K562 (cell line): ENCODE measurements at regions not wholly inside any gene's neighbourhood (a gene's known extent, or its start where the extent isn't known, plus 50 kb on each side); places are given as distances from the start of the nearest gene placed in this dataset.

Source experiments
- ATAC-seq: fragments of 200-7000 bp; cut with Tn5 transposase; 3 replicates; pipeline ENCODE4 v1.9.1; 2020; ENCODE audit warnings: moderate library complexity
- BruUV-seq: library from RNA; stranded (reverse); fragments of 400-500 nt; replicated peaks from 2 replicates; lab custom pipeline; 2021; lab: Mats Ljungman, UMichigan
- CTCF ChIA-PET: fragments of 300-600 bp; formaldehyde crosslinking; extraction: SDS; loops from one replicate; lab custom pipeline; 2021; ENCODE audit warnings: low intra/inter-chr PET ratio; lab: Yijun Ruan, JAX
- POLR2A ChIA-PET: fragments of 300-600, 350-650 bp; sonication (Branson Sonifier 250); formaldehyde crosslinking; extraction: SDS; loops from one replicate; lab custom pipeline; 2021; ENCODE audit warnings: antibody characterized with exemption, inconsistent platforms; lab: Yijun Ruan, JAX
- DNase-seq, 4 experiments: peaks; one replicate each; pipeline versions ENCODE4 v3.0.0 to v3.0.0-alpha.2; 2011 to 2018; ENCODE audit warnings: low spot score in 3 of 4, mixed read lengths in 3 of 4; ENCODE audit errors: extremely low read depth in 1 of 4
- FAIRE-seq: peaks from 2 replicates; lab custom pipeline; 2011; peaks lifted over from hg19 to GRCh38; lab: Jason Lieb, UNC
- H2AFZ ChIP-seq: 2 replicates; pipeline ENCODE4 v1.6.0; 2011; ENCODE audit warnings: low read depth, low read length, control low read depth, inconsistent platforms
- H3K27ac ChIP-seq: fragments of 200-600 bp; 3 replicates; pipeline ENCODE4 v1.8.0; 2011; ENCODE audit warnings: low read depth, mild to moderate bottlenecking, control low read depth, inconsistent platforms, low read length, moderate library complexity, mixed read lengths; ENCODE audit errors: extremely low read depth
- H3K27me3 ChIP-seq, 2 experiments: fragments of 300-600 bp in 1 of 2; 2 replicates in 1 of 2; 3 replicates in 1 of 2; pipeline versions ENCODE4 v1.6.0 to v1.8.0; 2011; ENCODE audit warnings: inconsistent platforms in 2 of 2, low read length in 2 of 2, mild to moderate bottlenecking in 1 of 2, mixed read lengths in 1 of 2, moderate library complexity in 1 of 2; ENCODE audit not compliant: control insufficient read depth in 2 of 2, insufficient read depth in 2 of 2
- H3K36me3 ChIP-seq: fragments of 300-600 bp; 3 replicates; pipeline ENCODE4 v1.8.0; 2011; ENCODE audit warnings: mild to moderate bottlenecking, low read length, inconsistent platforms; ENCODE audit not compliant: control insufficient read depth, insufficient read depth
- H3K4me1 ChIP-seq, 2 experiments: fragments of 200-600 bp in 1 of 2; replicated peaks in 1 of 2; 2 replicates in 1 of 2; 3 replicates in 1 of 2; pipeline versions ENCODE4 v1.5.1 to v1.8.0; 2011; ENCODE audit warnings: inconsistent platforms in 2 of 2, low read length in 2 of 2, mild to moderate bottlenecking in 1 of 2, mixed read lengths in 1 of 2, moderate library complexity in 1 of 2; ENCODE audit not compliant: control insufficient read depth in 2 of 2, insufficient read depth in 2 of 2
- H3K4me2 ChIP-seq: 2 replicates; pipeline ENCODE4 v1.6.1; 2011; ENCODE audit warnings: low read length, control low read depth, inconsistent platforms, mixed read lengths; ENCODE audit not compliant: insufficient read depth
- H3K4me3 ChIP-seq: fragments of 200-600 bp; sonication (generic), shearing (Covaris generic); 2 replicates; pipeline ENCODE4 v1.5.1; 2016; ENCODE audit warnings: control low read depth, inconsistent platforms
- H3K79me2 ChIP-seq: fragments of 200-600 bp; 3 replicates; pipeline ENCODE4 v1.8.0; 2011; ENCODE audit warnings: low read length, inconsistent platforms; ENCODE audit not compliant: control insufficient read depth, insufficient read depth
- H3K9ac ChIP-seq, 2 experiments: 2 replicates each; pipeline versions ENCODE4 v1.6.0 to v1.6.1; 2011; ENCODE audit warnings: low read depth in 2 of 2, low read length in 2 of 2, control low read depth in 1 of 2, inconsistent platforms in 1 of 2, mild to moderate bottlenecking in 1 of 2, mixed read lengths in 1 of 2; ENCODE audit not compliant: insufficient read depth in 1 of 2
- H3K9me1 ChIP-seq: one replicate; pipeline ENCODE4 v1.6.0; 2011; ENCODE audit warnings: inconsistent platforms, mild to moderate bottlenecking, low read length, moderate library complexity; ENCODE audit not compliant: control insufficient read depth, insufficient read depth
- H3K9me3 ChIP-seq: replicated peaks from 2 replicates; pipeline ENCODE4 v1.5.1; 2011; ENCODE audit warnings: low read depth, low read length, inconsistent platforms; ENCODE audit not compliant: control insufficient read depth, insufficient read depth
- H4K20me1 ChIP-seq: replicated peaks from 2 replicates; pipeline ENCODE4 v1.6.1; 2011; ENCODE audit warnings: low read length, inconsistent platforms, mixed read lengths; ENCODE audit not compliant: control insufficient read depth, insufficient read depth
- DACH1 ChIP-seq: fragments of 450-650 bp; IDR thresholded peaks from 2 replicates; pipeline ENCODE4 v1.6.1; 2018; ENCODE audit not compliant: partially characterized antibody
- L3MBTL2 ChIP-seq: fragments of 450-650 bp; IDR thresholded peaks from 2 replicates; pipeline ENCODE4 v1.6.1; 2016; ENCODE audit warnings: mild to moderate bottlenecking, moderate library complexity
- NCOA4 ChIP-seq: fragments of 450-650 bp; IDR thresholded peaks from 2 replicates; pipeline ENCODE4 v1.6.1; 2018; ENCODE audit warnings: mild to moderate bottlenecking; ENCODE audit not compliant: partially characterized antibody
- RBM14 ChIP-seq: fragments of 200-400 bp; formaldehyde crosslinking; IDR thresholded peaks from 2 replicates; pipeline ENCODE4 v1.6.1; 2018; ENCODE audit warnings: low read depth, mild to moderate bottlenecking, low read length, moderate library complexity, borderline replicate concordance; ENCODE audit not compliant: insufficient read depth
- RBM34 ChIP-seq: fragments of 200-400 bp; formaldehyde crosslinking; IDR thresholded peaks from 2 replicates; pipeline ENCODE4 v1.6.1; 2018; ENCODE audit warnings: low read length, borderline replicate concordance; ENCODE audit not compliant: insufficient read depth
- ZNF121 ChIP-seq: sonication (generic); formaldehyde crosslinking; conservative IDR thresholded peaks from 2 replicates; pipeline ENCODE4 v1.8.0; 2022; ENCODE audit warnings: missing genetic modification reagents
- ZNF165 ChIP-seq: fragments of 250-450 bp; sonication (Bioruptor Pico); IDR thresholded peaks from 2 replicates; pipeline ENCODE4 v1.4.0; 2020; ENCODE audit warnings: borderline replicate concordance
- ZNF224 ChIP-seq: sonication (generic); formaldehyde crosslinking; IDR thresholded peaks from 2 replicates; pipeline ENCODE4 v1.8.0; 2022; ENCODE audit warnings: mild to moderate bottlenecking, missing genetic modification reagents
- ZNF347 ChIP-seq: fragments of 450-650 bp; formaldehyde crosslinking; IDR thresholded peaks from 2 replicates; pipeline ENCODE4 v1.4.0; 2020; ENCODE audit warnings: low read depth, mild to moderate bottlenecking, moderate library complexity
- ZNF444 ChIP-seq: fragments of 250-450 bp; sonication (Bioruptor Pico); IDR thresholded peaks from 2 replicates; pipeline ENCODE4 v1.4.0; 2020; ENCODE audit warnings: mild to moderate bottlenecking, moderate library complexity
- ZNF764 ChIP-seq: fragments of 250-450 bp; sonication (Bioruptor Pico); IDR thresholded peaks from 2 replicates; pipeline ENCODE4 v1.4.0; 2020; ENCODE audit warnings: low read depth, mild to moderate bottlenecking, moderate library complexity
- WGBS: fragments of 100-300 bp; shearing (Covaris generic); methylation state at CpG from one replicate; pipeline ENCODE4 v1.1.6; 2016; ENCODE audit warnings: low coverage, mixed read lengths; ENCODE audit not compliant: insufficient coverage; ENCODE audit errors: missing lambda C conversion rate; 5-methylcytosine and 5-hydroxymethylcytosine counted together
- in situ Hi-C: fragments of 300-500 bp; cut with MboI; formaldehyde crosslinking; loops from 4 replicates; pipeline ENCODE4 v1.15.0; 2018; ENCODE audit warnings: inconsistent platforms, mixed read lengths
- intact Hi-C: fragments of 100-400 bp; cut with micrococcal nuclease; formaldehyde crosslinking; loops from 2 replicates; pipeline ENCODE4 v1.14.2; 2022
- TF ChIP-seq, protein P1 (sequence below): fragments of 200-800 bp; sonication (Bioruptor generic); IDR thresholded peaks from 2 replicates; pipeline ENCODE4 v1.6.1; 2017; ENCODE audit warnings: missing genetic modification characterization, missing compliant biosample characterization
- TF ChIP-seq, protein P2 (sequence below): IDR thresholded peaks from 3 replicates; pipeline ENCODE4 v1.6.1; 2011; ENCODE audit warnings: borderline replicate concordance, mild to moderate bottlenecking; ENCODE audit not compliant: insufficient read length, insufficient read depth

DNA sequence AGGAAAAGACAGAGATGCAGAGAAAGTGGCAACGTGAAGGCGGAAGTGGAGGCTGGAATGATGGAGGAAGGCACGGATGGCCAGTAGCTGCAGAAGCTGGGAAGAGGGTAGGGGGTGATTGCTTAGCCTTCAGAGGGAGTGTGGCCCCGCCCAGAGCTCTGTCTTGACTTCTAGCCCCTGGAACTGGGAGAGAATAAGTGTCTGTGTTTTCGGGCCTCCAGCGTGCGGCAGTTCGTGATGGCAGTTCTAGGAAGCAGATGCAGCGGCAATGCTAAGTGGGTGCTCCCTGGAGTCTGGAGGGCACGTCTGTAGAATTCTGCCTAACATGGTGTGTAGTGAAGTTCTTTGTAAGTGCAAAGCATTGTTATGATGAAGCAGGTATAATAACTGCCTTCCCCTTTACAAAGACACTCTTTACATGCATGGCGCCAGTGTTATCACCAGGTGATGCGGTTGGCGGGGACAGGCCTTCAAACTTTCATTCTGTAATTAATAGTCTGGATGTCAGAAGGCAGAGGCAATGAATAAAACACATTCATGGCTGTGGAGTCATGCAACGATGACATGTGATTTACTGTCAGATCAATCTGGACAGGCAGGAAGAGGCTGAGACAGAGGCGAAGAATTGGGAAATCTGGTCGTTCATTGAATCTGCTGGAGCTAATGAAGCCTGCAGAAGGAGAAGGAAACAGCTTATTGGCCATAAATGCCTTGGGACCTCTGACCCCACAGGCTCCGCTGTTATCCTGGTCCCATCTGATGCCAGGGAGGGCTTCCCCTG lies 228.6 kb downstream of the GLRX3 start (continued):
- TF ChIP-seq DACH1, result no peak
- no peak for TF ChIP-seq ZNF444
- TF ChIP-seq NCOA4, result no peak

DNA sequence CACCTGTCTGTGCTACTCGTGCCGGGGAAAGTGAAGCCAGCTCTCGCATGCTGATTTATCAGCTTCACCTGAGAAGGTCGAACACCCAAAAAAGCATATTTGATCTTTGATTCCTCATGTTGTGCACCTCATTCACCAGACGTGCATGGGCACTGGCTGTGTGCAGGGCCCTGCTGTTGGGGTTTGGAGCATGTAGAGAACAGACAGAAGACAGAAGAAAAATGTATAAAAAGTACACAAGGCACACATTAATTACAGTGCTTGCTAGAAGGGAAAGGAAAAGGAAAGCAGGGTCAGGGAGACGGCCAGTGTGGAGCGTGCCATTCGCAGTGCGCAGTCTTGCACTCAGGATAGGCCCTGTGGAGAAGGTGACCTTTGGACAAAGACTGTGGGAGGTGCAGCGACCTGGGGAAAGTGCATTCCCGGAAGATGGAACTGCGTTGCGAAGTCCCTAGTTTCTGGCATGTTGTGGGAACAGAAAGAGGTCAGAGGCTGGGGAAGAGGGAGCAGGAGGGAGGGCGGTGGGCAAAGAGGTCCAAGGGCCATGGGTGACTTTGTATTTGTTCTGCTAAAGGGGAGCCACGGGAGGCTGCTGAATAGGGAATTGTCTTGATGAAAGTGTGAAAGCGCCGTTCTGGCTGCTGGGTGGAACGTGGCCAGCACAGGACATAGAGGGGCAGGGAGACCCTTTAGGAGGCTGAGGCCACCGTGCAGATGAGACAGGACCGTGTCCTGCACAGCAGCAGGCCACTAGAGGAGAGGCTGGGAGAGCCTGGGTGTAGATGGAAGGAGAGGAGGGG lies 232.8 kb downstream of the GLRX3 start:
- Histone ChIP-seq H3K4me3 (no peak overlapping the region), H3K27ac (no peak overlapping the region), H3K79me2 (no peaks in the 10 kb centered on the region), H3K9ac (no peak overlapping the region), H3K4me2 (no peak overlapping the region), H3K9me1 (no peaks in the 10 kb centered on the region), H3K36me3 (no peaks in the 10 kb centered on the region), H3K4me1 (no peaks in the 10 kb centered on the region), H2AFZ (no peak overlapping the region), H4K20me1 (no peaks in the 10 kb centered on the region), H3K9me3 (no peaks in the 10 kb centered on the region), H3K27me3 (peaks cover 0 to 21% of the 10 kb centered on the region in 2 experiments; a peak in 1 of 5 replicates)
- FAIRE-seq (no peak), ATAC-seq (no peak), DNase-seq (no peak)
- intact Hi-C loops, result no loop called here
- in situ Hi-C loops, result no loop called here
- TF ChIP-seq RBM14 (no peak), ZNF121 (no peak), ZNF224 (CRISPR knock-in tag) (no peak), ZNF347 (CRISPR knock-in tag) (no peak), RBM34 (no peak), ZNF165 (CRISPR knock-in tag) (no peak), L3MBTL2 (no peak), ZNF764 (CRISPR knock-in tag) (no peak)
- TF ChIP-seq, protein P1, sequence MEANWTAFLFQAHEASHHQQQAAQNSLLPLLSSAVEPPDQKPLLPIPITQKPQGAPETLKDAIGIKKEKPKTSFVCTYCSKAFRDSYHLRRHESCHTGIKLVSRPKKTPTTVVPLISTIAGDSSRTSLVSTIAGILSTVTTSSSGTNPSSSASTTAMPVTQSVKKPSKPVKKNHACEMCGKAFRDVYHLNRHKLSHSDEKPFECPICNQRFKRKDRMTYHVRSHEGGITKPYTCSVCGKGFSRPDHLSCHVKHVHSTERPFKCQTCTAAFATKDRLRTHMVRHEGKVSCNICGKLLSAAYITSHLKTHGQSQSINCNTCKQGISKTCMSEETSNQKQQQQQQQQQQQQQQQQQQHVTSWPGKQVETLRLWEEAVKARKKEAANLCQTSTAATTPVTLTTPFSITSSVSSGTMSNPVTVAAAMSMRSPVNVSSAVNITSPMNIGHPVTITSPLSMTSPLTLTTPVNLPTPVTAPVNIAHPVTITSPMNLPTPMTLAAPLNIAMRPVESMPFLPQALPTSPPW, result no peak
- TF ChIP-seq, protein P2, sequence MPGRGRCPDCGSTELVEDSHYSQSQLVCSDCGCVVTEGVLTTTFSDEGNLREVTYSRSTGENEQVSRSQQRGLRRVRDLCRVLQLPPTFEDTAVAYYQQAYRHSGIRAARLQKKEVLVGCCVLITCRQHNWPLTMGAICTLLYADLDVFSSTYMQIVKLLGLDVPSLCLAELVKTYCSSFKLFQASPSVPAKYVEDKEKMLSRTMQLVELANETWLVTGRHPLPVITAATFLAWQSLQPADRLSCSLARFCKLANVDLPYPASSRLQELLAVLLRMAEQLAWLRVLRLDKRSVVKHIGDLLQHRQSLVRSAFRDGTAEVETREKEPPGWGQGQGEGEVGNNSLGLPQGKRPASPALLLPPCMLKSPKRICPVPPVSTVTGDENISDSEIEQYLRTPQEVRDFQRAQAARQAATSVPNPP, result no peak
- ChIA-PET CTCF (no interaction called here), POLR2A (no interaction called here)
- WGBS, result 0% methylated on average over 12 of the region's 20 CpGs
- no TSS peak for BruUV-seq
